DND-41 (cell line): ENCODE measurements at regions not wholly inside any gene's neighbourhood (a gene's known extent, or its start where the extent isn't known, plus 50 kb on each side); places are given as distances from the start of the nearest gene placed in this dataset.

ENCODE experiments used
- CTCF ChIP-seq: IDR thresholded peaks from 2 replicates; pipeline ENCODE4 v1.5.1; 2012; ENCODE audit warnings: borderline replicate concordance, low read length, moderate library complexity, mild to moderate bottlenecking; ENCODE audit not compliant: poor library complexity, severe bottlenecking; ENCODE audit errors: extremely low read depth
- EZH2 ChIP-seq: IDR thresholded peaks from 3 replicates; pipeline ENCODE4 v1.6.1; 2012; ENCODE audit warnings: borderline replicate concordance, low read depth, mild to moderate bottlenecking, moderate library complexity, low read length, inconsistent platforms; ENCODE audit not compliant: severe bottlenecking

DNA sequence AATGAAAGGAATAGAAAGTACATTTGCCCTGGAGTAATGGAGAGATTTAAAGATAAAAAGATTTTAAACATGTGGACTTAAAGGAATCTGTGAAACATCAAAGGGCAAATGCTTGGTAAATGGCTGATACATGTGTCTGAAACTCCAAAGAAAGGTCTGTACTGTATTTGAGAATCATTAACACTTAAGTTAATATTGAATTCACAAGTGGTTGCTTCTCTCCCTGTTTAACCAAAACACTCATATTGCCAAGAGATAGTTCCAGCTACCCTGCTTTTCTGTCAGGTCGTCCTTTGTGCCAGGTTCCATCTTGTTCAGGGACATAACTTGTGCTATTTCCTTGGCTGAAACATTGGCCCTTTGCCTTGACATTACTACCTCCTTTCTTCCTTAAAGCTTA lies 171.3 kb upstream of the HS3ST5 start:
- TF ChIP-seq EZH2 = no peak
- TF ChIP-seq CTCF = no peak
